ENCODE measurements at regions not wholly inside any gene's neighbourhood (a gene's known extent, or its start where the extent isn't known, plus 50 kb on each side); places are given as distances from the start of the nearest gene placed in this dataset.

- no peaks in the 10 kb centered on the region for H3K27me3 Mint-ChIP-seq (ENCODE audit: low read depth)
- no peak overlapping the region for H3K4me3 Mint-ChIP-seq
- no peaks in the 10 kb centered on the region for H3K36me3 Mint-ChIP-seq (ENCODE audit: low read depth)
- TF ChIP-seq, protein P1, sequence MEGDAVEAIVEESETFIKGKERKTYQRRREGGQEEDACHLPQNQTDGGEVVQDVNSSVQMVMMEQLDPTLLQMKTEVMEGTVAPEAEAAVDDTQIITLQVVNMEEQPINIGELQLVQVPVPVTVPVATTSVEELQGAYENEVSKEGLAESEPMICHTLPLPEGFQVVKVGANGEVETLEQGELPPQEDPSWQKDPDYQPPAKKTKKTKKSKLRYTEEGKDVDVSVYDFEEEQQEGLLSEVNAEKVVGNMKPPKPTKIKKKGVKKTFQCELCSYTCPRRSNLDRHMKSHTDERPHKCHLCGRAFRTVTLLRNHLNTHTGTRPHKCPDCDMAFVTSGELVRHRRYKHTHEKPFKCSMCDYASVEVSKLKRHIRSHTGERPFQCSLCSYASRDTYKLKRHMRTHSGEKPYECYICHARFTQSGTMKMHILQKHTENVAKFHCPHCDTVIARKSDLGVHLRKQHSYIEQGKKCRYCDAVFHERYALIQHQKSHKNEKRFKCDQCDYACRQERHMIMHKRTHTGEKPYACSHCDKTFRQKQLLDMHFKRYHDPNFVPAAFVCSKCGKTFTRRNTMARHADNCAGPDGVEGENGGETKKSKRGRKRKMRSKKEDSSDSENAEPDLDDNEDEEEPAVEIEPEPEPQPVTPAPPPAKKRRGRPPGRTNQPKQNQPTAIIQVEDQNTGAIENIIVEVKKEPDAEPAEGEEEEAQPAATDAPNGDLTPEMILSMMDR (IDR thresholded peaks at IDR 0.05; ENCODE audit: unreplicated experiment in 3 of 3) = no peak
- H3K27ac Mint-ChIP-seq = no peak overlapping the region
- peaks cover 21% of the 10 kb centered on the region for H3K9me3 Mint-ChIP-seq
- H3K4me1 Mint-ChIP-seq = peaks cover 13% of the 10 kb centered on the region
Measured at GRCh38 chrX:39509157-39509556, 588.6 kb downstream of the BCOR start.

DNA sequence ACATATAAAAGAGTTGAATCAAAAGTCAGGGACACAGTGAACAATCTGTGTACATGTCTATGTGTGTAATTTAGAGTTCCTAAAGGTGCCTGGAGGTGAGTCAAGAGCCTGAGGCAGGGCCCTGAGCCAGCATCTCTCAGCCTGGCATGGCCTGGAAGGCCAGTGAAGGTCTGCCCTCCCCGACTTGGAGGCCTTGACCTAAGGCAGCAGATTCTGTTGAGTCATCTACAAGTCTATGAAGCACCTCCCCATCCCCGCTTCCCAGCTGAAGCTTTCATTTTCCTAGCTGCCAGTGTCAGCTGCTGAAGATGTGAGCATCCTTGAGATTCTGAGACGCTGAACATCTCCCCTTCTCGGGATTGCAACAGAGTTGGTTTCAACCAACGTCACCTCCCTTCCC, 583.9 kb downstream of the BCOR start:
- H3K4me1 Mint-ChIP-seq = peaks cover 41% of the 10 kb centered on the region
- H3K36me3 Mint-ChIP-seq (ENCODE audit: low read depth) = peaks cover 7% of the 10 kb centered on the region
- H3K27ac Mint-ChIP-seq = peak overlapping the region in 2 of 3 experiments; percentile 80 to 85
- peaks cover 25% of the 10 kb centered on the region for H3K9me3 Mint-ChIP-seq
- TF ChIP-seq, protein P1 (IDR thresholded peaks at IDR 0.05; ENCODE audit: unreplicated experiment in 3 of 3) = no peak
- no peak overlapping the region for H3K4me3 Mint-ChIP-seq
- H3K27me3 Mint-ChIP-seq (ENCODE audit: low read depth) = no peaks in the 10 kb centered on the region

- H3K4me3 Mint-ChIP-seq = peak overlapping the region in 1 of 3 experiments; percentile 12
- H3K27ac Mint-ChIP-seq = peak overlapping the region; percentile 65 to 85 (median 80)
- H3K9me3 Mint-ChIP-seq = peaks cover 18% of the 10 kb centered on the region
- H3K36me3 Mint-ChIP-seq (ENCODE audit: low read depth) = peaks cover 7% of the 10 kb centered on the region
- TF ChIP-seq, protein P1 (IDR thresholded peaks at IDR 0.05; ENCODE audit: unreplicated experiment in 3 of 3) = no peak
- no peaks in the 10 kb centered on the region for H3K27me3 Mint-ChIP-seq (ENCODE audit: low read depth)
- peaks cover 48% of the 10 kb centered on the region for H3K4me1 Mint-ChIP-seq
Measured at GRCh38 chrX:39514801-39515200, 583.0 kb downstream of the BCOR start.

DNA sequence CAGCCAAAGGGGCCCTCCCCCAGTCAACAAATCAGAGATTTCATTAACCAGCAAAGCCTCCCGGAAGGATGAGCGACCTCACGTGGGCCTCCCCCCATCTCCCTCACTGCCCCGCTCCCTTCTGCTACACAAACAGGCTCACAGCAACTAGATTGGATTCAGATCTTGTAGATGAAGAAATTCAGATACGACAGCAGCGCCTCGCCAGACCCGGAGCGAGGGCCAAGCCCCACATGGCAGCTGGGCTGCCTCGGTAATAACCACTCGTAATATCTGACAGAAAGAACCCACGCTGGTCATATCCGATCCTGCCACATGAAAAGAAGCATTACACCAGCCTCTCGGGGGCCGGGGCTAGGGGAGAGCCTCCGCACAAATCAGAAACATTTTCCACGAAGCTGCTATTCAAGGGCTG, 581.3 kb downstream of the BCOR start:
- TF ChIP-seq, protein P1 (IDR thresholded peaks at IDR 0.05; ENCODE audit: unreplicated experiment in 3 of 3) = no peak
- no peaks in the 10 kb centered on the region for H3K27me3 Mint-ChIP-seq (ENCODE audit: low read depth)
- peaks cover 7% of the 10 kb centered on the region for H3K36me3 Mint-ChIP-seq (ENCODE audit: low read depth)

DNA sequence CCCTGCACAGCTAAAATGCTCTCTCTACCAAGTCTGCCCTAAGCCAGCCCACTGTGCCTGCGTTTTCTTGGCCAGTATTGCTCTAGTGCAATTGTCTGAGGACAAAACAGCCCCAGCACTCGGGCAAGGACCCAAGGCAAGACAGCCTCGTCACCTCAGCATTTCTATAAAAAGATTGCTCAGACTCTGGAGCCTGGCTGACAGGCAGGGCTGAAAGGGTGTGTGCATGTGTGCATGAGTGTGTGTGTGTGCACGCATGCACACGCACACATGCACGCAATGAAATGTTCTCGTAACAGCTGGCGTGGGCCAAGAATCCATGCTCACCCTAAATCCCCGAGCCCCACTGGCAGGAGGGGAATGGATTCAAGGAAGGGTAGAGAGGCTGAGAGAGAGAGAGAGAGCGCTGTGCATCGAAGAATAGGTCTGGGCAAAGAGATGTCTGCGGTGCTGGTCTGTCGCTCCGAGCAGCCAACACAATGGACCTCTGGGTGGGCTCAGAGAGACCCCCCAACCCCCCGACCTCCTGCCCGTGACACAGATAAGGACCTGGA, 579.2 kb downstream of the BCOR start:
- H3K36me3 Mint-ChIP-seq (ENCODE audit: low read depth) = peaks cover 7% of the 10 kb centered on the region
- peak overlapping the region; percentile 93 to 97 (median 95) for H3K27ac Mint-ChIP-seq
- H3K4me3 Mint-ChIP-seq = peak overlapping the region in 2 of 3 experiments; percentile 57 to 73
- TF ChIP-seq, protein P1 (IDR thresholded peaks at IDR 0.05; ENCODE audit: unreplicated experiment in 3 of 3) = no peak
- peaks cover 3% of the 10 kb centered on the region for H3K27me3 Mint-ChIP-seq (ENCODE audit: low read depth)
- H3K9me3 Mint-ChIP-seq = peaks cover 20% of the 10 kb centered on the region
- peaks cover 54% of the 10 kb centered on the region for H3K4me1 Mint-ChIP-seq

More for the DNA sequence above, 581.3 kb downstream of the BCOR start:
- Mint-ChIP-seq H3K4me1 (peaks cover 54% of the 10 kb centered on the region), H3K9me3 (peaks cover 13% of the 10 kb centered on the region), H3K27ac (peak overlapping the region; percentile 61 to 94 (median 78)), H3K4me3 (peak overlapping the region in 2 of 3 experiments; percentile 16 to 48)

- TF ChIP-seq, protein P1 (IDR thresholded peaks at IDR 0.05; ENCODE audit: unreplicated experiment in 3 of 3) = no peak
- Mint-ChIP-seq H3K9me3 (peaks cover 24% of the 10 kb centered on the region), H3K4me1 (peaks cover 53% of the 10 kb centered on the region), H3K27me3 (ENCODE audit: low read depth) (peaks cover 3% of the 10 kb centered on the region), H3K36me3 (ENCODE audit: low read depth) (peaks cover 7% of the 10 kb centered on the region), H3K27ac (peak overlapping the region; percentile 93 to 97 (median 95)), H3K4me3 (peak overlapping the region in 2 of 3 experiments; percentile 47 to 57)
Measured at GRCh38 chrX:39519030-39519488, 578.7 kb downstream of the BCOR start.

Data from nephron (organoid).